HG03139 (cell line): ENCODE measurements at regions not wholly inside any gene's neighbourhood (a gene's known extent, or its start where the extent isn't known, plus 50 kb on each side); places are given as distances from the start of the nearest gene placed in this dataset.
"Not testable (repeated sequence)": the region's sequence is repeated elsewhere in the genome, so short reads cannot be mapped to it uniquely, and the experiment has no call there.

Source experiments
- ATAC-seq: cut with Tn5 transposase; IDR thresholded peaks from one replicate; pipeline ENCODE4 v1.9.1; 2021; ENCODE audit not compliant: unreplicated experiment

GRCh38 chr20:24831232-24831631, 117.8 kb upstream of the CST7 start:
- ATAC-seq, result no peak

- ATAC-seq, result no peak
Measured at GRCh38 chr20:24832518-24832917, 116.6 kb upstream of the CST7 start.

- no peak for ATAC-seq
Measured at GRCh38 chr20:24833592-24833991, 115.5 kb upstream of the CST7 start.

- ATAC-seq, result no peak
Measured at GRCh38 chr20:24834310-24834709, 114.8 kb upstream of the CST7 start.

GRCh38 chr20:24835195-24835594, 113.9 kb upstream of the CST7 start:
- ATAC-seq, result no peak

GRCh38 chr20:24836041-24836533, 113.0 kb upstream of the CST7 start:
- ATAC-seq, result no peak

- no peak for ATAC-seq
Measured at GRCh38 chr20:24836661-24837299, 112.3 kb upstream of the CST7 start.

- ATAC-seq, result no peak
Measured at GRCh38 chr20:24837781-24838450, 111.2 kb upstream of the CST7 start.

GRCh38 chr20:24838546-24839535, 110.2 kb upstream of the CST7 start:
- no peak for ATAC-seq

GRCh38 chr20:24840121-24840713, 108.9 kb upstream of the CST7 start:
- no peak for ATAC-seq

GRCh38 chr20:24842274-24842917, 106.7 kb upstream of the CST7 start:
- ATAC-seq, result no peak

GRCh38 chr20:24842918-24843715, 106.0 kb upstream of the CST7 start:
- ATAC-seq, result peak; percentile 89

GRCh38 chr20:24850176-24850575, 98.9 kb upstream of the CST7 start:
- no peak for ATAC-seq

- ATAC-seq, result no peak
Measured at GRCh38 chr20:24851346-24852019, 97.6 kb upstream of the CST7 start.

GRCh38 chr20:24853916-24854315, 95.2 kb upstream of the CST7 start:
- no peak for ATAC-seq

- no peak for ATAC-seq
Measured at GRCh38 chr20:24855848-24856247, 93.2 kb upstream of the CST7 start.

GRCh38 chr20:24858500-24858899, 90.6 kb upstream of the CST7 start:
- ATAC-seq, result not testable (repeated sequence)

GRCh38 chr20:24859539-24859938, 89.5 kb upstream of the CST7 start:
- no peak for ATAC-seq

GRCh38 chr20:24862186-24862585, 86.9 kb upstream of the CST7 start:
- ATAC-seq, result no peak
